ENCODE measurements at regions not wholly inside any gene's neighbourhood (a gene's known extent, or its start where the extent isn't known, plus 50 kb on each side); places are given as distances from the start of the nearest gene placed in this dataset.

DNA sequence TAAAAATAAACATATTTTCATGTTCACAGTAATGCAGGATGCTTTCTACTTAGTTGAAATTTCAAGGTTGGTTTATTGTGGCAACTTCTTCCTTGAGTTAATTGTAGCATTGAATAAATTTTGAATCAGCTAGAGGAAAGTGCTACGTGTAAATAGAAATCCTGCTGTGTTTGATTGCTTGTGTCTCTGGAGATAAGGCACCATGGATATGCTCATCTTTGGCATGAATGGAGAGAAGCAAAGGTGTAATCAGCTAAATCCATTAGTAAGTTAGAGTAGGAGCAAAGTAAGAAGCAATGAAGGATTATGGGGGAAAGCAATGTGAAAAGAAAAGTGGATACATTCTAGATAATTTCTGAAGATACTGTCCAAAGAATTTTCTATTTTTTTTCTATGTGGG, 331.1 kb downstream of the PTPRC start:
- no peak overlapping the region for H3K4me3 ChIP-seq

DNA sequence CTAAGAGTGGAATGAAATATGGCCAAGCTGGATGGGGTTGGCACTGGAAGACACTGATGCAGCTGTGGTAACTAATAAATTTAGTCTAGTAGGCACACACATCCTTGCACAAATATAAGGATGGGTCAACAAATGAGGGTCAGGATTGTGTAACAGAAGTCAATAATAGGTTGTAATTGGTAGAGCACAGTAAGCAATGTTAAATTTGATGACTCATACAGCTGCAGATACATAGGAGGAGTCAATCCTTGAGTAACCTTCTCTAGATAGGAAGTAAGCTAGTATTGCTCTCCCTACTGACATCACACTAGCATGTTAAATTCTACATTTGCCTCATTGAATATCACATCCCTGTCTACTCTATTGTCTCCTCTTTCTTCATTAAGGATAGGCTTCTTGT, 332.1 kb downstream of the PTPRC start:
- H3K36me3 ChIP-seq: peaks cover 0 to 3% of the 10 kb centered on the region in 2 donors
- H3K27ac ChIP-seq: no peak overlapping the region
- H3K9me3 ChIP-seq: no peaks in the 10 kb centered on the region
- H3K4me3 ChIP-seq: no peak overlapping the region
- H3K27me3 ChIP-seq: no peaks in the 10 kb centered on the region
- H3K4me1 ChIP-seq: no peaks in the 10 kb centered on the region
- TF ChIP-seq POLR2A (IDR thresholded peaks at IDR 0.05): no peak
- TF ChIP-seq, protein P1, sequence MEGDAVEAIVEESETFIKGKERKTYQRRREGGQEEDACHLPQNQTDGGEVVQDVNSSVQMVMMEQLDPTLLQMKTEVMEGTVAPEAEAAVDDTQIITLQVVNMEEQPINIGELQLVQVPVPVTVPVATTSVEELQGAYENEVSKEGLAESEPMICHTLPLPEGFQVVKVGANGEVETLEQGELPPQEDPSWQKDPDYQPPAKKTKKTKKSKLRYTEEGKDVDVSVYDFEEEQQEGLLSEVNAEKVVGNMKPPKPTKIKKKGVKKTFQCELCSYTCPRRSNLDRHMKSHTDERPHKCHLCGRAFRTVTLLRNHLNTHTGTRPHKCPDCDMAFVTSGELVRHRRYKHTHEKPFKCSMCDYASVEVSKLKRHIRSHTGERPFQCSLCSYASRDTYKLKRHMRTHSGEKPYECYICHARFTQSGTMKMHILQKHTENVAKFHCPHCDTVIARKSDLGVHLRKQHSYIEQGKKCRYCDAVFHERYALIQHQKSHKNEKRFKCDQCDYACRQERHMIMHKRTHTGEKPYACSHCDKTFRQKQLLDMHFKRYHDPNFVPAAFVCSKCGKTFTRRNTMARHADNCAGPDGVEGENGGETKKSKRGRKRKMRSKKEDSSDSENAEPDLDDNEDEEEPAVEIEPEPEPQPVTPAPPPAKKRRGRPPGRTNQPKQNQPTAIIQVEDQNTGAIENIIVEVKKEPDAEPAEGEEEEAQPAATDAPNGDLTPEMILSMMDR (IDR thresholded peaks at IDR 0.05): no peak
- intact Hi-C loops (cut with DNase I; ENCODE audit: low total_unique reads): no loop called here
- DNase-seq: no peak

More for the DNA sequence above, 331.1 kb downstream of the PTPRC start:
- no peaks in the 10 kb centered on the region for H3K4me1 ChIP-seq
- no peaks in the 10 kb centered on the region for H3K27me3 ChIP-seq
- no peak for DNase-seq
- no peak overlapping the region for H3K27ac ChIP-seq
- no peaks in the 10 kb centered on the region for H3K9me3 ChIP-seq
- TF ChIP-seq POLR2A (IDR thresholded peaks at IDR 0.05): no peak
- TF ChIP-seq, protein P1 (IDR thresholded peaks at IDR 0.05): no peak
- intact Hi-C loops (cut with DNase I; ENCODE audit: low total_unique reads): no loop called here
- H3K36me3 ChIP-seq: peaks cover 0 to 3% of the 10 kb centered on the region in 2 donors

DNA sequence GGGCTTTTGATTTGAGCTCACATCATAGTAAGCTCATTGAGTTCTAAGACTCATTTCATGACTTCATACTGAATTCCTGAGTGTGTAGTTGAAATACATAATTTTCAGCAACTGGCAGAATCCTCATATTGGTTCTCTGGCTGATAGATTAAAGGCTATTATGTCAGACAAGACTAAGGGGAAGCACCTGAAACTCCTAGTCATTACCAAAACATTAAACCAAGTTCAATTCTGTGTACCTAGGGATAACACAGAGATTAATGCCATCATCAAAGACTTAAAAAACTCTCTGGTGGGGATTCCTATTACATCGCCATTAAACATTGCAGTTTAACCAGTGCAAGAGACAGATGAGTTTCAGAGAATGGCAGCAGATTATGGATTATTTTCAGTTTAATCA, 339.1 kb downstream of the PTPRC start:
- no peak overlapping the region for H3K4me3 ChIP-seq
- intact Hi-C loops (cut with DNase I; ENCODE audit: low total_unique reads): no loop called here
- no peak overlapping the region for H3K27ac ChIP-seq
- H3K4me1 ChIP-seq: no peaks in the 10 kb centered on the region
- DNase-seq: no peak
- no peaks in the 10 kb centered on the region for H3K36me3 ChIP-seq
- no peaks in the 10 kb centered on the region for H3K27me3 ChIP-seq
- no peak for TF ChIP-seq POLR2A (IDR thresholded peaks at IDR 0.05)
- TF ChIP-seq, protein P1 (IDR thresholded peaks at IDR 0.05): no peak
- no peaks in the 10 kb centered on the region for H3K9me3 ChIP-seq

DNA sequence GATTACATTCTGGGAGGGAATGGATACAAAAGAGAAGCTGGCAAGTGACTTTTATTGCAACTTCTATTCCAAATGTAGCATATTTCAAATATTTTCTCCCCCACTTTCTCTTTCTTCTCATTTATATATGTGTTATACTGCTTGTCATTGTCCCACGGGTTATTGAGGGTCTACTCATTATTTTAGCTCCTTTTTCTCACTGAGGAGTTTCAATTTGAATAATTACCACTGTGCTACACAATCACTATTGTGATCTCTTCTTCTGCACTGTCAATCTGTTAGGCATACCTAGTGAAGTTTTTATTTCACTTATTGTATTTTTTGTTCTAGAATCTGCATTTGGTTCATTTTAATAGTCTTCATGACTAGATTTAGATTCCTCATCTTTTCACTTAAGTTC, 339.7 kb downstream of the PTPRC start:
- no peaks in the 10 kb centered on the region for H3K9me3 ChIP-seq
- no peaks in the 10 kb centered on the region for H3K4me1 ChIP-seq
- H3K27me3 ChIP-seq: no peaks in the 10 kb centered on the region
- no peaks in the 10 kb centered on the region for H3K36me3 ChIP-seq
- DNase-seq: no peak
- H3K27ac ChIP-seq: no peak overlapping the region
- TF ChIP-seq, protein P1 (IDR thresholded peaks at IDR 0.05): no peak
- no peak for TF ChIP-seq POLR2A (IDR thresholded peaks at IDR 0.05)
- intact Hi-C loops (cut with DNase I; ENCODE audit: low total_unique reads): no loop called here
- no peak overlapping the region for H3K4me3 ChIP-seq

DNA sequence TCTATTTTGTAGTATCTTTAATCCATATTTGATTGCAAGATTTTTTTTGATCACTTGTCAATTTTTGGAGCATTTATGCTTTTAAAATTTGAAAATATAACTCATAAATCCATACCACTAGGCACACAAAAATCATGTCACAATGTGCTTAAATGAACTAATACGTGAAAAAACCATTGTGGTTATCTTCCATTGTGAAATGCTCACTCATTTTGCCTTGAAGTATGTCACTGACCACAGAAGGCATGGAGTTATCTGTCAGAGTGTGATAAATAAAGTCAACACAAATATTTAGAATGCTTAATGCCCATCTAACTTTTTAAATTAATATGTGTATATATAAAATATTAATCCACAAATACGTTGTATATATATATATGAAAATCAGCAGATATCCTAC, 347.2 kb downstream of the PTPRC start:
- no peaks in the 10 kb centered on the region for H3K9me3 ChIP-seq
- no peak overlapping the region for H3K27ac ChIP-seq
- intact Hi-C loops (cut with DNase I; ENCODE audit: low total_unique reads): no loop called here
- no peak for DNase-seq
- TF ChIP-seq POLR2A (IDR thresholded peaks at IDR 0.05): no peak
- TF ChIP-seq, protein P1 (IDR thresholded peaks at IDR 0.05): no peak
- H3K4me3 ChIP-seq: no peak overlapping the region
- no peaks in the 10 kb centered on the region for H3K27me3 ChIP-seq
- H3K4me1 ChIP-seq: no peaks in the 10 kb centered on the region
- no peaks in the 10 kb centered on the region for H3K36me3 ChIP-seq
